ENCODE measurements at regions not wholly inside any gene's neighbourhood (a gene's known extent, or its start where the extent isn't known, plus 50 kb on each side); places are given as distances from the start of the nearest gene placed in this dataset.

- no peak for DNase-seq (ENCODE audit: low spot score)
These were observed 54.2 kb downstream of the TMEM100 start for GRCh38 chr17:55668312-55668920.

- DNase-seq (ENCODE audit: low spot score) = no peak
These were observed 55.9 kb downstream of the TMEM100 start for GRCh38 chr17:55666806-55667205.

GRCh38 chr17:55664287-55664686, 58.4 kb downstream of the TMEM100 start:
- DNase-seq (ENCODE audit: low spot score) = no peak

- no peak for DNase-seq (ENCODE audit: low spot score)
These were observed 59.3 kb downstream of the TMEM100 start for GRCh38 chr17:55663400-55663799.

- DNase-seq (ENCODE audit: low spot score) = no peak
These were observed 60.5 kb downstream of the TMEM100 start for GRCh38 chr17:55661963-55662834.

GRCh38 chr17:55661256-55661758, 61.4 kb downstream of the TMEM100 start:
- no peak for DNase-seq (ENCODE audit: low spot score)

GRCh38 chr17:55660178-55660886, 62.3 kb downstream of the TMEM100 start:
- no peak for DNase-seq (ENCODE audit: low spot score)

GRCh38 chr17:55659661-55660060, 63.0 kb downstream of the TMEM100 start:
- DNase-seq (ENCODE audit: low spot score) = no peak

GRCh38 chr17:55655777-55656176, 66.9 kb downstream of the TMEM100 start:
- no peak for DNase-seq (ENCODE audit: low spot score)

- DNase-seq (ENCODE audit: low spot score) = no peak
These were observed 67.8 kb downstream of the TMEM100 start for GRCh38 chr17:55654821-55655220.

- no peak for DNase-seq (ENCODE audit: low spot score)
These were observed 68.6 kb downstream of the TMEM100 start for GRCh38 chr17:55654022-55654421.

- DNase-seq (ENCODE audit: low spot score) = no peak
These were observed 69.8 kb downstream of the TMEM100 start for GRCh38 chr17:55652825-55653224.

GRCh38 chr17:55652114-55652823, 70.4 kb downstream of the TMEM100 start:
- DNase-seq (ENCODE audit: low spot score) = no peak

GRCh38 chr17:55649957-55650597, 72.6 kb downstream of the TMEM100 start:
- no peak for DNase-seq (ENCODE audit: low spot score)

GRCh38 chr17:55648086-55648485, 74.6 kb downstream of the TMEM100 start:
- no peak for DNase-seq (ENCODE audit: low spot score)

- no peak for DNase-seq (ENCODE audit: low spot score)
These were observed 77.3 kb downstream of the TMEM100 start for GRCh38 chr17:55645361-55645760.

GRCh38 chr17:55644346-55644745, 78.3 kb downstream of the TMEM100 start:
- no peak for DNase-seq (ENCODE audit: low spot score)

- no peak for DNase-seq (ENCODE audit: low spot score)
These were observed 79.9 kb downstream of the TMEM100 start for GRCh38 chr17:55642741-55643140.

- DNase-seq (ENCODE audit: low spot score) = peak; percentile 18
These were observed 81.0 kb downstream of the TMEM100 start for GRCh38 chr17:55641676-55642081.

GRCh38 chr17:55639096-55639495, 83.6 kb downstream of the TMEM100 start:
- DNase-seq (ENCODE audit: low spot score) = no peak

GRCh38 chr17:55635253-55635914, 87.3 kb downstream of the TMEM100 start:
- no peak for DNase-seq (ENCODE audit: low spot score)

Data from RKO (cell line).